Ramos (cell line): ENCODE measurements at regions not wholly inside any gene's neighbourhood (a gene's known extent, or its start where the extent isn't known, plus 50 kb on each side); places are given as distances from the start of the nearest gene placed in this dataset.

Source experiments
- in situ Hi-C: fragments of 300-500 bp; cut with MboI; formaldehyde crosslinking; loops from one replicate; pipeline ENCODE4 v1.14.3; 2022; ENCODE audit warnings: low sequenced_read_pairs; ENCODE audit not compliant: unreplicated experiment

DNA sequence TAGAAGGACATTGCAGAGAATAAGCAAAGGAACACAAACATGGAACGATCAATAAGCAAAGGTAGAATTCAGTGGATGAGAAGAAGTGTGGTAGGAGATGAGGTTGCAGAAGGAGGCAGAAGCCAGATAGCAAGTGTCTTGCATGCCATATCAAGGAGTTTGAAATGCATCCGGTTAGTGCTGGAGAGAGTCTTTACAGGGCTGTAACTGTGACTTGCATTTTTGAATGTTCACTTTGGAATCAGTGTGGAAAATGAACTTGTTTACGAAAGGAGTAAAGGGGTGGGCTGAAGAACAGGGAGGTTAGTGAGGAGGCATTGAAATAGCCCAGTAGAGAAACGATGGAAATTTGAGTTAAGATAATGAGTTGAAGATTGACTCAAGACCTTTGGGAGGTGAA, 90.7 kb upstream of the MBNL2 start:
- in situ Hi-C loops, result no loop called here

DNA sequence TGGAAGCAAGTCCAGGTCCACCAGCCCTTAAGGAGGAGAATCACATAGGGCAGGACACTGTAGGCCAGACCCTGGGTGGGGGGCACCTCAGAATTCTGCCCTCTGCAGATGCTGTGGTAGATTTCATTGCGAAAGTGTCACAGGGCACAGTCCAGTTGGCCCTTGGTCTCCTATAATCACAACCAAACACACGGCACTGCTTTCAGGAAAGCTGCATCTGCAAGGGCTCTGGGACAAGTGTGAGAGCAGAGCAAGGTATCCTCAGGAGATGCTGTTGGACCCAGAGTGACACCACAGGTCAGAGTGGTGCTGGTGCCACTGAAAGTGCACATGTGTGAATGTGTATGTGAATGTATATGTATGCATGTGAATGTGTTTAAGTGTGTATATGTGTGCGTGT, 88.6 kb upstream of the MBNL2 start:
- in situ Hi-C loops, result no loop called here

DNA sequence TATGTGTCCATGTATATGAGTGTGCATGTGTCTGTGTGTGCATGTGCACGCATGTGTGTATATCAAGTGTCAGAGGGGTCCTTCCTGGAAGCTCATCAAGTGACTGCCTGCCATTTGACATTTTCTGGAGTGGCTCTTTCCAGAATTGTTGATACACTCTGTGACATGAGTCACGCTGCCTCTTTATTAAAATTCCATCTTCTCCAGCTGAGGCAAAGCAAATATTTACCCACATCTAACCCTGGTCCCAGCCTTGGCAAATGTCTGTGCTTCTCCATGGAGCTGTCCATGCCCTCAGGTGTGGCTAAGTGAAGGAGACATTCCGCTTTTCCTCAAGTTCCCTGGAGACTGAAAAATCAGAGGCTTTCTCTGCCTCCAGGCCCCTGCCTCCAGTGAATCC, 88.2 kb upstream of the MBNL2 start:
- in situ Hi-C loops, result no loop called here

DNA sequence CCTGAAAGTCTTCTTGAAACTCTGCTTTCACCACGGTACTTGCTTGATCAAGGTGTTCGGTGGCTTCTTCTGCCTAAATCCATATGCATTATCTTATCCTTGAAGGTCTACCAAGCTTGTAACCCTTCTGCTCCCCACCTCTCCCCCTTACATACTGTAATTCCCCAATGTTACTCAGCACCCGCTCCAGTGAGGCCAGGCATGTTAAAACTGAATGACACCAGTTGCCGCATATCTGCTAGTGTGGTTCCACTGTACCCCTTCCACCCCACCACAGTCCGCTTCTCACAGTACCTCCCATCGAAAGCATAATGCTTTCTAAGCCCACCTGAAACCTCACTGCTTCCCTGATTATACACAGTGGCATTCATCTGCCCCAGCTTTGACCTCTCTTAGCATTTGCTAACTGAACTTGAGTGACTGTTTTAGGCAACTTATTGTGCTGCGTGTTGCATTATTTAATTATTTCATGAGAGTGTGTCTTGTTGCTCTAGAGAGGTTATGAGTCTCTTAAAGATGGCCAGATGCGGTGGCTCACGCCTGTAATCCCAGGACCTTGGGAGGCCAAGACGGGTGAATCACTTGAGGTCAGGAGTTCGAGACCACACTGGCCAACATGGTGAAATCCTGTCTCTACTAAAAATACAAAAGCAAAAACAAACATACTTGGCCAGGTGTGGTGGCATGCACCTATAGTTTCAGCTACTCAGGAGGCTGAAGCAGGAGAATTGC, 87.6 kb upstream of the MBNL2 start:
- in situ Hi-C loops, result no loop called here

DNA sequence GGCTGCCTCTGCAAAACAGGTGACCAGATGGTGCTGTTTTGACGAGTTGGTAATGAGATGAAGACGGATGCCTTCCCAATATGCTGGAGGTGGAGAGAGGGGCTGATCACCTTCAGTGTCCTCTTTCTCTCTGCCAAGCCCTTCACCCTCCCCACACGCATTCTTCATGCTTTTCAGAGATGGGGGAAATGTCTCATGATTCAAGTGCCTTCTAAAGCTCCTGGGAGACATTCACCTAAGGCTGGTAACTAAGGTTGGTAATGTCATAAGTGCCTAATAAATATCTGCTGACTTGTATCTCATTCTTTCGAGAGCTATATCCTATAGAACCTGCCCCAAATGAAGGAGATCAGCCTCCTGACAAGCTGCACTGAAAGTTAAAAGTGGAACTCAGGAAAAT, 86.2 kb upstream of the MBNL2 start:
- in situ Hi-C loops, result no loop called here

DNA sequence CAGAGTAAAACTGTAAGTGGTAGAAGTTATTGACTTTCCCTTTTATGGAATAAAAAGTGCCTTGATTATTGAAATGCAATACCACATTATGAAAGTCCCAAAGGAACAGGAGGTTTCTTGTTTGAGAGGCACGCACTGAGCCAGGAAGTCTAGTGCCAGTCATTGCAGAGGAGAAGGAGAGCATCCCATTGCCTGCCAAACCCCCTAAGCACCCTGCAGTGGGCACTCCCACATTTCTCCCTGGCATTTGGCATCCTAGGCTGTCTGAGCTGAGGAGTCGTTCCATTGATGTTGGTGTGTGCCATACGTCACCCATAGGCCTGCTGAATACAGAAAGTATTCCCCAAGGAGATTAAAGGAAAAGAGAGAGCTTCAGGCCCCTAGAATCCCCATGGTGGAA, 85.7 kb upstream of the MBNL2 start:
- in situ Hi-C loops, result no loop called here

DNA sequence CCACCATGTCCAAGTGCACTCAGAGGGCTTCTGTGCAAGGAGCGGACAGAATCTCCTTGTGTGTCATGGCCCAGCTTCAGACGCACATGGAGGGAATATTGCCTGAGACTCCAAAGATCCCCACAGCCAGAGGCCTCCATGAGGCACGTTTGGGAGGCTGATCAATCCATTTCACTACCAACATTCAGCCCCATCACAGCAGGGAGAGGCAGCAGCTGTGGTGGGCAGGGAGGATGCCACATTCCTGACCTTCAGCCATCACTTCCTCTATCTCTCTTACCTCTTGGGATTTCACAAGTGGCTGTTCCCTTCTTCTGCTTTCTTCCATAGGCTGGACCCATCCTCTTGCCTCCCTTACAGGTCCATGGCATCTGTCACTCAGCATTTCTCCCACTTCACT, 82.4 kb upstream of the MBNL2 start:
- in situ Hi-C loops, result no loop called here

DNA sequence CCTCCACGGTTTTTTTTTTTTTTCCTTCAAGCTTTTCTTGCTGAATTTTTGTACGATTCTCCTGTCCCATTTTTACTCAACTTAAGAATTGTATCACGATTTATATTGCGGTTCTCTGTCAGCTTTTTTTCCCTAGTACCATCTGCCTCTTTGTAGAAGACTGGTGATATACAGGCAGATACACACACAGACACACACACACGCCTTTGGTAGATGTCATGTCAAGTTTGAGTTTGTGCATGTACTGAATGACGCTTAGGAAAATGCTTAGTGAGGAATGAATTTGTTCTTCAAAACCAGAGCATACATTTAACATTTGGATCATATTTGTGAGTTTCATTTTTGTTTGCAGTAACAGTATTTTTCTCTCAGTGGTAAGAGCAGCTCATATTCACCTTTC, 82.0 kb upstream of the MBNL2 start:
- in situ Hi-C loops, result no loop called here

DNA sequence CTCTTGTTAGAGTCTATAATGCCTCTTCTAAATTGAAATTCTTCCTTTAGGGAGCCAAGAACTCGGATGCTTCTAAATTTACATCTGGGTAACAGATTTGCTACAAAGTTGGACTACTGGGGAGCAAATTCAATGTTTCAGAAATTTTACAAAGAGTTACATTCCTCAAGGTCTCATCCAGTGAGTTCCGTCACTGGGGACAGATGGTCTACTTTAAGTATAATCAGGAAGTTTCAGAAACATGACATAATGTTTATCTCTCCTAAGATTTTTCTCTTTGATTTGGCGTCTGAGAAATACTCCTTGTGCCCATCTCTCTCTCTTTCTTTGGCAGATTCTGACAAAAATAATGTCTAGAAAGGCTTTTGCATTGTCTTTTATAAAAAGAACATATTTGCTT, 81.5 kb upstream of the MBNL2 start:
- in situ Hi-C loops, result no loop called here

DNA sequence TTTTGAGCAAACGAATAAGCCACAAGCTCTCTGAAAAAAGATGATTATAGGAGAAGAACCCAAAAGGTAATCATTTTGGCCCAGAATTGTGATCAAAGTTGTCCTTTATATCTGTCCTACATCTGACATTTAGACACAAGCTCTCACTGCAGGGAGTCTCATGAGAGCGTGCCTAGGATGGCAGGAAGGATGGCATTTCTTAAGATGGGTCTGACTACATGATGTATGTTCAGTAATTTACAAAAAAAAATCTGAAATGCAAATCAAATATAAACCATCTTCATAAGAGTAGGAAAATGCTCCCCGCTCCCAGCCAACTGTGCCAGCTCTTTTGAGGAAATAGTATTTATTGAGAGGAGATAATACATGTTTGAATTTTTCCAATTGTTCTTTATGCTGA, 81.0 kb upstream of the MBNL2 start:
- in situ Hi-C loops, result no loop called here

DNA sequence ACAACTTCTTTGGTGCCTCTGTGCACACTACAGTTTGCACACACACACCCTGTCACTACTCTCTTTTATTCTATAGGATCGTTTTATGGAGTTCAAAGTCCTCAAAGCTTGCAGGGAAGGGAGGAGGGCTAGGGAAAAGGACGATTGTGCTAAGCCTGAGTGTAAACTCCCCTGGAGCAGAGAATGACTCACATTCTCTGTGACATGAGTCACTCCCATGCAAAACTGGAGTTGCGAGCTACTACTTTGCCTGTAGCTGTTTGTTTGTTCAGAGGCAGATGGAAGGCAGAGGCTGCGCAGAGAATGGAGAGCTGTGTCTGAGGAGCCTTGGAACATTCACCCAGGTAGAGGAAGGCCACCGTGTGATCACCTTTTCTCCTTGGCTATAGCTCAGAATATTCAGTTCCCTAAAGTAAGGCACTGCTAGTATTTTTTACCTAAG, 80.5 kb upstream of the MBNL2 start:
- in situ Hi-C loops, result no loop called here

DNA sequence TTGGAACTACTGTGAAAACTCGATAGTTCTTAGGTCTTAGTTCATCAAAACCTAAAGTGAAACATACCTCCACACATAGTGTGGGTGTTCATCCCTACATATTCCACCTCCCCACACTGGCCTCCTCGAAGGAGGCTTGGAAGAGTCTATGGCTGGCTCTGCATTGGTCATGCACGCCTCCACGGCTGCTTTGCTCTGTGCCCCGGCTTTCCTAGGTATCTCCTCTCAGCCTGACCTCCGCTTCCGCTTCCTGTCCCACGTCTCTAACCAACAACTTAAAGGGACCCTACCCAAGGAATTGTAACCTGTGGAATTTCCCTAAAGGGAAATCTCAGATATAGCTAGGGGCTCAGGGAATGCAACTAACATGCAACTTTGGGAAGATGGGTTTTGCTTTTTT, 79.7 kb upstream of the MBNL2 start:
- in situ Hi-C loops, result no loop called here

DNA sequence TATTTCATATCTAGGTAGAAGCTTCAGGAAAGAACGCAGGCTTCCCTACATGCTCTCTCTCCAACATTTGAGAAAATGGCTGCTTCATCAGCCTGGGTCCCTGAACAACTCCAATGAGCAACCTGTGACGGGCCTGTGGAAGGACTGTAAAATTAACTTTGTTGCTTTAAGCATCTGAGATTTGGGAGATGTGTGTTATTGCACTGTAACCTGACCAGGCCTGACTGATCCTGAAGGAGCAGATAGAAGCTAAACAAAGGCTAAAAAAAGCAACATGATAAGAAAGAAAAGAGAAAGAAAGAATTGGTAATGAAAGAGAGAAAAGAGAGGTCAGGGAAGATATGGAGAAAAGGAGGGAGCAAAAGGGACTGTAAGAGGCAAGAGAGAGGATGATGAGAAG, 77.1 kb upstream of the MBNL2 start:
- in situ Hi-C loops, result no loop called here

DNA sequence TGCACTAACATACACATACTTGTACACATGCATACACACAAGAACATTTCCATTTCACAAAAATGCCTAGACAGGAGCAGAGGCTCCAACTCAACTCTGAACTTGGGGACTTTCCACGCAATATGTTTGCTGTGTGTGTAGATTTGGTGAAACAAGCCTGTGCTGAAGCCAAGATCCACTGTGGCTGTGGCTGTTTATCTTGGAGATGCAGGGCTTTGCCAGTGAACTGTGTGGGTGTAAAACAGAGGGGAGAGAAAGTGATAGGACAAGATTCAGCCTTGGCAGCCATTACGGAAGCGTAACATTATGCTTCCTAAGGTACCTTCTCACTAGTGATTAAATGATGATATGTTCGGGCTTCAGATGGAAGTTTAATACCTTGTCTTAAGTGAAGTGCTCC, 73.2 kb upstream of the MBNL2 start:
- in situ Hi-C loops, result no loop called here

DNA sequence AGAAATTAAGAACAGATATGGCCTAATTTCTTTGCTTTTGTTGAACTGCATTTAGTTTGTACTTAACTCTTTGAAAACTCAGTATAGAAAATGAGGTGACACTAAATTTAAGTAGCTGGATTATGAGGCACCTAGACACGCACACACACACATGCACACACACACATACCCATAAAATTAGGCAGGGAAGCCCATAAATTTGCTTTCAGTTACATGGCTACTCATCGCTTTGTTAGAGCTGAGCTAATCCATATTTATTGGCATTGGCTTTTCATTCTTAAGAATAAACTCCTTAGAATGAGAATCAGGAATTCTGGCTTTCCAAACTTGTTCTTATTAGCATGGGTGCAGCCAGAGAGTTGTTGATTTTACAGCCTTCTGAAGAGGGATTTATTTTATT, 61.7 kb upstream of the MBNL2 start:
- in situ Hi-C loops, result no loop called here

DNA sequence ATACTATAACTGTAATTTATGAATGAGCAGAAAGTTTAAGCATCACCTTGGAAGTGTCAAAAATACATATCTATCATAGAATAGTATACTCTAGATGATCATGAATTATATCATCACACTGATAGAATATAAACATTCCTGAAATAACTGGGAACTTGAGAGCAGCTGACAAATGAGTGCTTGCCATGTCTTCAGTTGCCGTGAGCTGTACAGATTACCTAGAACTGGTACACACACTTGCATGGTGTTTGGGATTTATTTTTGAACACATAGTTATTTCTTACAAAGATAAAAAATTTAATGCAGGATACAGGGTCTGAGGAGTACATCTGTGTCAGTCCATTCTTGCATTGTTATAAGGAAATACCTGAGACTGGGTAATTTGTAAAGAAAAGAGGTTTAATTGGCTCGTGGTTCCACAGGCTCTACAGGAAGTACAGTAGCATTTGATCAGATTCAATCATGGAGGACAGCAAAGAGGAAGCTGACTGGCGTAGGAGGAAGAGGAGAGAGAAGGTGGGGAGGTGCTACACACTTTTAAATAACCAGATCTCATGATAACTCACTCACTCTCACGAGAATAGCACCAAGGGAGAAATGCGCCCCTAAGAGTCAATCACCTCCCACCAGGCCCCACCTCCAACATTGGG, 60.4 kb upstream of the MBNL2 start:
- in situ Hi-C loops, result no loop called here

DNA sequence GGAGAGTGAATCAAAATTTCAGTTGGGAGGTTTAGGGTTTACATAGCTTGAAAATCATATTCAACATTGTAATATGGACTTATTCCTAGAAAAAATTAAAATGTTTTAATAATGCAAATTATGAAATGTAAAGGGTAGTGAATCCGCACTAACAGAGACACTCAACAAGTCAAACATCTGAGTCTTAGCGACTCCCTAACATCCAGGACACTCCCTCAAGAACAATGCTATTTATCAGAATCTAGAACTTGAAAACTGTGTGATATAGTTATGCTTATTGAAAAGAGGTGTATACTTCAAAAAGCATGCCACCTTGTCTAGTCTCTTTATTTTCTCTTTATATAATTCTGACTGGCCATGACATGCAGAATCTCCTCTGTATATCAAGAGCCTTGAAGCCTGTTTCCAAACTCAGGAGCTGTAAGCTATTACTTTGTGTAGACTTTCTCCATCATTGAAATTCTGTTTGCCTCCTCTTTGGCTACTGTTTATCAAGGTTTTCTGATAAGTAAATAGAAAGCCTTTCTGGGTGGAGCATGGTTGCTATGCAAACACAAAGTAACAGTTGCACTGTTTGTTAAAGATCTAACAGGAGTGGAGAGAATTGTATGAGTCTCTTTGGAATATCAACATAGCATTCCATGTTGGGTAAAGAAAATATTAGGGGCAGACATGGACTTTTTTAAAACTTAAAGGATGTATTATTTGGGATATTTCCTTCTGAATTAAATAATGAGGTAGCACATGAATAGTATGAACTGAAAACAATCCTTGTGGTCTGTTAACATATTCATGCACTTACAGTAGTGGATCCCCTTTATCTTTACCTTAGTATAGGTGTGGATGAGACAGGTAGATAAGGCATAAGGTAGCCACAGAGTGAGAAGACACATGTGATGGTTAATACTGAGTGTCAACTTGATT, 56.4 kb upstream of the MBNL2 start:
- in situ Hi-C loops, result no loop called here

DNA sequence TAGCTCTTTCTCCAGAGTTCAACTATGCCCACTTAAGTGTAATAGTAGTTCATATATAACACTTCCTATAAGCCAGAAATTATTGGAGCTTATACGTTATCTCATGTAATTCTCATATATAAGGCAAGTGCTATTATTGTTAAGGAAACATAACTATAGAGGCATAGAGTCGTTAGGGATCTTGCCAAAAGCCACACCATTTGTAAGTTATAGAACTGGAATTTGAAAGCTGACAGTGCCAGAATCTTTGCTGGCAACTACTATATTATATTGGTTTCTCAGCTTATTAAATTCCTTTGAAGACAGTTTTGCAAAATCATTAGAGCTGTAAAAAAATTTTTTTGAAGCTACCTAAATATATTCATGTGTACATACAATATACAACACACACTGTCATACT, 51.0 kb upstream of the MBNL2 start:
- in situ Hi-C loops, result no loop called here
